HG03045 (cell line): ENCODE measurements at regions not wholly inside any gene's neighbourhood (a gene's known extent, or its start where the extent isn't known, plus 50 kb on each side); places are given as distances from the start of the nearest gene placed in this dataset.

Experiments
- ATAC-seq: cut with Tn5 transposase; IDR thresholded peaks from one replicate; pipeline ENCODE4 v1.9.1; 2021; ENCODE audit warnings: mild to moderate bottlenecking, moderate library complexity; ENCODE audit not compliant: unreplicated experiment

DNA sequence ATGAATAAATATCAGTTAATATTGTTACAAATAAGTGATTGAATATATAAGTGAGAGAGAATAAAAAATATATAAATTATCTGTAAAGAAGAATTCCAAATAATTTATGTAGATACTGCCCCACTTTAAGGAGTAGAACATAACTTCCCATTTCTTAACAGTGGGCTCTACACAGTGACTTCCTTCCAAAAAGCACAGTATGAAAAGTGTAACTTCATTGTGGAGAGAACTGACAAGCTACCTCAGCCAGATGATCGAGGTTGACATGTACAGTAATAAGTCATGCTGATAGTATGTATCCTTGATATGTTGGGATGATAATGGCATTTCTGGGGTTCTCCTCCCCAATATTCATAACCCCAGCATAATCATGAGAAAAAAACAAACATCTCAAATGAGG, 191.9 kb upstream of the FN1 start:
- no peak for ATAC-seq

DNA sequence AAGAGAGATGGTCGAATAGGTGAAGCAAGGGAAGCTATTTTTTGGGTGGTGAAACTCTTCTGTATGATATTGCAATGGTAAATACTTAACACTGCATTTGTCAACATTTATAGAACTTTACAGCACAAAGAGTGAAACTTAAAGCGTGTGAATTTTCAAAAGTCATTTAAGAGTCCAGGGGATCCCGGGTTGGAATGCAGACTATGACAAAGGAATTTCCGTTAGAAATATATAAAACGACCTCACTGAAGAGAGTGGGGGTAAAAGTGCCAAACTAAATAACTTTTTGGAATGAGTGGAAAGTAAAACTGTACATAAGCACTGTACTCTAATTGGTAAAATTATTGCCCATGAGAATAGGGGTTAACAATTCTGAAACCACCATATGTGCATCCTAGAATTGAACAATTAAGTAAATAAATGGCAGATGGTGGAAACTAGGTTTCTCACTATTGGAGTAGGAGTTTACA, 191.0 kb upstream of the FN1 start:
- ATAC-seq = no peak

DNA sequence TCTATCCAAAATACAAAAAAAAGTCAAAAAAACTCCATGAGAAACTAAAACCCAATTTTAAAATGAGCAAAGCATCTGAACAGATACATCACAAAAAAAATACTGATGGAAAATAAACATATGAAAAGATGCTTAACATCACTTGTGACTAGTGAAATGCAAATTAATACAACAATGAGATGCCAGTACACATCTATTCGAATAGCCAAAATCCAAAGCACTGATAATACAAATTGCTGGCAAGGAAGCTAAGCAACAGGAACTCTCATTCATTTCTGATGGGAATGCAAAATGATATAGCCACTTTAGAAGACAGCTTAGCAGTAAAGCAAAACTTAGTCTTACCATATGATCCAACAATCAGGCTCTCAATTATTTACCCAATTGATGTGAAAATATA, 190.2 kb upstream of the FN1 start:
- ATAC-seq = no peak

DNA sequence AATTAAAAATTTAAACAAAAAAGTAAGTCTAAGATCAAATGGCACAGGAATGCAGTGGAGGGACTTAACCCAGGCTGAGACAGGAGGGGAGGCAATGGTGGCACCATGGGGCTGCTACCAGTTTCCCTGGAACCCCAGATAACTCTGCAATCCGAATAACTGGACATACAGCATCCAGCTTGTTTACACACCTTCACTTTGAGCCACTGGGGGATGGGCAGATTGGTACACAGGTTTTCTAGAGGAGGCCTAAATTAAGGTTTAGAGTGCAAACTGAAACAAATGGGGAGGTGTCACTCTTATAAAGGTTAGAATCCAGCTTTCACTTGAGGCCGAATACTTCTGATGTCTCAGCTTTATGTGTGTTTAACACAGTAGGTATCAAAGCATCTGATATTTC, 189.3 kb upstream of the FN1 start:
- no peak for ATAC-seq

DNA sequence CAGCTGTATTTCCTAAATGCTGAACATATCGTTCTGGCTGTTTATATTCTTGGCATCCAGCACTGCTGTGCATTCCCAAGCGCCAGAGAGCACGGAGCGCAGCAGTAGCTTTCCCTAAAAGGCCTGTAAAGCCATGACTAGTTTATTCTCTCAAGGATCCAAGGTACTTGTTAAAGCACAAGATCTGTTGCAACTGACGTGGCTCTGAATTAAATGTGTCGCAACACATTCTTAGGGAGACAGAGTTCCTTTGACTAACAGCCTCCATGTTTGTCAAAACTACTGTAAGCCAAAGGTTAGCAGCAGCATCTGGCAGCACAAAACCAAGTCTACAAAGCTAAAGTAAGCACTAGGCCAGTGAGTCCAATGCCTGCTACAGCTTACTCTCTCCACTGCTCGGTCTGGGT, 188.6 kb upstream of the FN1 start:
- no peak for ATAC-seq

DNA sequence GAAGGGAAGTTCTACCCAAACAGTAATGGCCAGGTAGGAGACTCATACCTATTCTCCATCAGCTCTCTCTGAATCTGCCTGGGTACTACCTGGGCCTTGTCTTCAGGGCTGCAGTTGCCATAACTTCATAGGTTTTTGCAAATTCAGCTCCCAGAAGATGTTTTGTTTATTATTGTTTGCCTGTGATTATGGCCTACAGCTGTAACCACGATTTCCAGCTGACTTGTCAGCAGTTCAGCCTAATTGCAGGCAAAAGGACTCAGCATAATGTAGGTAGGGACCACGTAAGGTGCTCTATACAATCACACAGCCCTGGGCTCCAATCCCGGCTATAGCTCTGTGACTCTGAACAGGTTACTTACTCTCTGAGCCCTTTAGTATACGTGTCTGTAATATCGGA, 187.0 kb upstream of the FN1 start:
- no peak for ATAC-seq

DNA sequence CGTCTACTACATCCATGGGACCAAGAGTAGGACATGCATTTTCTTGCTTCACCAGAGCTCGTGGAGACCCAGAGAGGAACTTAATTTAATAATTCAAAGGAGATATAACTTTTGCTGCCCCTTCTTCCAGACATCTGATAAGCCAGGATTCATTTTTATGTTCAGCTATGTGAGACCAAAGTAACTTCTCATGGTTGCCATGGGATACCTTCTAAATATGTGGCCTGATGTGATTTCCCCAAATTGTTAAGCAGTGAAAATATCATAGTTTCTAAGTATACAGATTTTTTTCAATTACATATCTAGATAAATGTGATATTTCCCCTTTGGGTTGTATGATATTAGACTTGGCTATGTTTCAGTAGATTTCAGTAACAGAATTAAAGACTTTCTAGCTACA, 185.5 kb upstream of the FN1 start:
- no peak for ATAC-seq

DNA sequence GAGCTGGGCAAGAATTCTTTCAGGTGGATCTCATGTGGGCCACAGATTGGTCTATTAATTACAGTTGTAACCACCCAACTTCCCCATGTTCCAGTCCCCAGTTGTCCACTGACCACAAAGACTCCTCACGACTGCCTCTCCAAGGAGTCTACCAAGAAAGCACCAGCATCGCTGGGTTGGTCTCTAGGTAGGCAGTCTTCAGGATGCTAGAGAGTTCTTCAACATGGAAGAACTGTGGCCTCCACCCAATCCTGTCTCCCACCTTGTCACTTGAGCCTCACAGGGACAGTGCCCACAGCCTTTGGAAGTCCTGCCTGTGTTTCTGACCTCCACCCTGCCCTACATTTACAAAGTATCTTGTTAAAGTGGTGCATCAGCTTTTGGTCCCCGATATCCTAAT, 184.7 kb upstream of the FN1 start:
- no peak for ATAC-seq

DNA sequence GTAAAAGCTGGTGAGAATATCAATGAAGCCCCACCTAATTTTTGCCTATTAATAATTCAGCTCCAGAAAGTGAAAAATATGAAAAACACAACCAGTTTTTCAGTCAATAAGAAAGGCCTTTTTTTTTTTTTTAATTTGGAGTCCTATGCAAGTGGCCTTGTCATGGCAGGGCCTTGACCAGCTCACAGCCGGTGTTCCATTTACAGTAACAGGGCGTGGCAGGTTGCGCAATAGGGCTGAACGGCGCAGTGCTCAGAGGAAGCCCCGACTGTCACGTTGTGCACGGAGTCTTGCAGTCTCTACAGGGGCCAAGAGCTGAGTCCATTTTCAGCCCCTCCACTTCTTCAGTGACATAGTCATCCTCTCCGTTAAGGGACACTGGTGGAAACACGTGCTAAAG, 184.1 kb upstream of the FN1 start:
- ATAC-seq = no peak

DNA sequence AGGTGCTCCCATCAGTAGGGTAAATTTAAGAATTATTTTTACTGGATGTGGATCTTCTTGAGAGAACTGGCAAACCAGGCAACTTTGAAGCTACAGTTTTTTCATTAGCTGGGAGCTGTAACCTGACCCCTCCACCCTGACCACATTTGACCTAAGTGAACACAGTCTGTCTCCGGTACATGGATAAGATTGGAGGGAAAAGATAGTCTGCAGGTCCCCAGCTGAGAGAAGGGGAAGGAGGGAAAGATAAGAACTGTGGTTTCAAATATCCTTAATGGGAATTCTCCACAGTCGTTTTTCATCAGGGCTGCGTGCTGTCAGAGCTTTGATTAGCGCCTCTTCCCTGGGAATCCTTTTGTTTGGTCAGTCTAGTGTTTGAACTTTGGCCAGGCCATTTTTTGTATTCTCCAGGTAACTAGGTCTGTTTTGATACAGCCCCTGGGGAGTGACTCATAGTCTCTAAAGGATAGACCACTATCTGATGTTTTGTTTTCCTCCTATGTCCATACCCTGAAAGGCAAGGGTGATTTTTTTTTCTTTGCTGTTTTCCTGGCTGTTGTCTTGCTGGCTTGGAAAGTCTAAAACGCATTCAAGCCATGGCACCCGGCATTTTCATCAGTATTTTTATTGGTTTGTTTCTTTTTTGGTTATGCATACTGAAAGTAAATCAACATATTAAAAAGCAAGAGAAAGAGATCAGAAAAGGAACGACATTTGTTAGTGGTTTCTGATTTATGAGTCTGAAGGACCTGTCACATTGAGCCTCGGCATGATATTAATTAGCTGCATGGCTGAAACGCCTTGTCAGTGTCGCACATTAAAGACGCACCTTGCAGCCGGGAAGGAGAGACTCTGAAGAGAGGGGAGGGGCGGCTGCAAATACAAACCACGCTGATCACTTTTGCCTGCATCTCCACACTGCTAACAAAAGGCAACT, 183.4 kb upstream of the FN1 start:
- no peak for ATAC-seq

DNA sequence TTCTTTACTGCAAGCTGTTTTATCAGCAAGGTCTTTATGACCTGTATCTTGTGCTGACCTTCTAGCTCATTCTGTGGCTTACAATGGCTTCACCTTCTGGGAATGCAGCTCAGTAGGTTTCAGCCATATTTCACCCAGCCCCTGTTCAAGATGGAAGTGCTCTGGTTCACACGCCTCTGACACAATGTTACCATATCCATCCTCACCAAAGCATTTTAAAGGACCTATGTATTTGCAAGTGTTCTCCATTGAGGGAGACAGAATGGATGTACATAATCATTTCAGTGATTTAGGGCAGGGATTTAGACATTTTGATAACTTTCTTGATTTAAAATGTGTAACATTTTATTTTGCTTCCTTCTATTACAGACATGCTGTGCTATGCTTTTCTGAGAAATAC, 182.3 kb upstream of the FN1 start:
- ATAC-seq = no peak

DNA sequence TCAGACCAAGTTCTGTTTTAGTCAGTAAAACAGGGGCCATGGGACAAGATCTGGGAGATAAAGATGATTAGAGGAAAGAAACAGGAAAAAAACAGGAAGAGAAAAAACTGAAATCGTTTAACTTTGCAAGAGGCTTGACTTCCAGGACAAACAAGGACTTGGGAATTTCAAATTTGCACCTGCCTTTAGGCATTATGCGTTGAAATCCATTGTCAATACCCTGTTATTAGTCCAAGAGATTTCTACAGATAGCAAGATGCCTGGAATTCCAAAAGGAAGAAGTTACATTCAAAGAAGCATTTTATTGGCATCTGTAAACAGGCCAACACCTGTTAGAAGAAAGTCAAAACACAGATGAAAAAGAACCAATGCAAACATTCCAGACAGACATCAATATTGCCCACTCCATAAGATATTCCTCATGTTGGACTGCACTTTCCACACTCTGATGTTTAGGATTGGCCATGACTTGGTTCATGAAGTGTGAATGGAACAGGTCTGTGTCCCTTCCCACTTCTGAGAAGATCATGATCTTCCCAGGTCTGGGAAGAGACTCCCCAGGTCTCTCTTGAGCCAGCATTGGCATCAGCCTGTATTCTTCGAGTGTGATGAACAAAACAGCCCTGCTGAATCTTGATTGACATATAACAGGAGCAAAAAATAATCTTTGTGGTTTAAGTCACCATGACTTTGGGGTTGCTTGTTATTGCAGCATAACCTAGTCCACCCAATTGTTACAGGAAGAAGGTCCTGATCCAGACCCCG, 181.4 kb upstream of the FN1 start:
- no peak for ATAC-seq

DNA sequence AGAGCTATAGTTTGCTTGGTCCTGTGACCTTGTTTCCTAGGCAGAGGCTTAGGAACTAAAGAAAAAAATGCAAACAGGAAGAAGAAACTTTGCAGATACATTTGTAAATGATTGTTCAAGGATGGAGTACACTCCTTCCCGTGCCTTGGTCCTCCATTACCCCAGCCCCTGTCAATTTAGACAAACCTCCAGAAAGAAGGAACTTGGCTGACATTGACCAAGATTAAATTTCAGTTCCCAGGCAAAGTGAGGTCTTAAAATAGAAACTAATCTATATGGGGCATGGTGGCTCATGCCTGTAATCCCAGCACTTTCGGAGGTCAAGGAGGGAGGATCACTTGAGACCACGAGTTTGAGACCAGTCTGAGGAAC, 179.9 kb upstream of the FN1 start:
- ATAC-seq = no peak

DNA sequence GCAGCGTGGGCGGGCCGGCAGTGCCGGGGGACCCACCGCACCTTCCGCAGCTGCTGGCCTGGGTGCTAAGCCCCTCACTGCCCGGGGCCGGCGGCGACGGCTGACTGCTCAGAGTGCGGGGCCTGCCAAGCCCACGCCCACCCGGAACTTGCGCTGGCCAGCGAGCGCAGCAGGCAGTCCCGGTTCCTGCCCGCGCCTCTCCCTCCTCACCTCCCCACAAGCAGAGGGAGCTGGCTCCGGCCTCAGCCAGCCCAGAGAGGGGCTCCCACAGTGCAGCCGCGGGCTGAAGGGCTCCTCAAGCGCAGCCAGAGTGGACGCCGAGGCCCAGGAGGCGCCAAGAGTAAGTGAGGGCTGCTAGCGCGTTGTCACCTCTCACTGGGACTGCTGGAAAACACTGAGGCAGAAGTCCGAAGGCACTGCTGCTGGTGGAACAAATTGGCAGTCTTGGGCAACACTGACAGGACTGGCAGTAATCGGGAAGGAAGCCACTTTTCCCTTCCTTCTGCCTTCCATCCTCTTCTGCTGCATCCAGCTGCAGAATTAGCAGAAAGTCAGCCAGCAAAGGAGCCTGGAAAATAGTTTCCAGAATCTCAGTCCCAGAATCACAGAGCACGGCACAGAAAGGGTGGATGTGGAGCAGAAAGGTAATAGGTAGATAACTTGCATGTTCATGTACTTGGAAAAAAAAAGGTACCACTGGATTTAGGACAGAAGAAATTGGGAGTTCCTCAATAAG, 179.4 kb upstream of the FN1 start:
- ATAC-seq = no peak

DNA sequence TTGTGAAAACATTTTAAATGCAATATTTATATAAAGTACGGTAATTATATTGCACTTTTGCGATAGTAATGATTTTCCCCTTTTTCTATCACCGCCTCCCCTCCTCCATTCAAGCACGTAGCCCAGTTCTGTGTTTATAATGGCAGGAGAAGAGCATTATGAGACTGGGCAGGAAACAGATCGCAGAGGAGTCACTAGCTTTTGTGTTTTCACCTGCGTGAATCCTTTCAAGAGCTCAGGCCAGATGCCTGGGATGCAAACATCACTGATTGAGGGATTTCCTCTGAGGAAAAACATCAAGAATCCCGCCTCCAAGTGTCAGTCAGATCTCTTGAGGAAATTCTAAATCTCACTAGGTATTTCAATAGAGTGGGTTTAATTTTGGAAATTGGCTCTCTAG, 178.4 kb upstream of the FN1 start:
- ATAC-seq = no peak

DNA sequence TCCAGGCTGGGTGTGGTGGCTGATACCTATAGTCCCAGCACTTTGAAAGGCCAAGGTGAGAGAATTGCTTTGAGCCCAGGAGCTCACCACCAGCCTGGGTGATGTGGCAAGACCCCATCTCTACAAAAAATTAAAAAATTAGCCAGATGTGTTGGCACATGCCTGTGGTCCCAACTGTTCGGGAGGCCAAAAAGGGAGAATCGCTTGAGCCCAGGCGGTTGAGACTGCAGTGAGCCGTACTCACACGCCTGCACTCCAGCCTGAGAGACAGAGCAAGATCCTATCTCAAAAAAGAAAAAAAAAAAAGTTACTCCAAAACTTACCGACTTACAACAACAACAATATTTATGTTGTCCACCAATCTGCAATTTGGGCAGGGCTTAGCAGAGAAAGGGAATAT, 178.0 kb upstream of the FN1 start:
- no peak for ATAC-seq

DNA sequence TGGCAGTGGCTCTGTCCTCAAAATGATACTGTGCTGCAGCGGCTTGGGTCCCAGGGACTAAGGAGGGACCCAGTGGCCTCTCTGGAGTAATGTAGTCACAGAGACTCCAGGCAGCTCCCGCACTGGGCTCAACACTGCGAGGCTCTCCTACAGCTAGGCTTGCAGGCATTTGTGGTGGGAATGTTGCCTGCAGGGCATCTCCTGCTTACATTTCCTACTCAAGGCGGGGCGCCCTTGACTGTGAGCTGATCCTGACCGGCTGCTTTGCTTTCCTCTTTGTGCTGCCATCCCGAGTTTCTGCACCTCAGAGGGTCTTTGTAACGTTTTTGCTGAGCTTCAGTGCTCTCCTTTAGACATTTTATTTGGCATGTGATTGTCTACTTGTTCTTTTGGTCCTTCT, 177.4 kb upstream of the FN1 start:
- ATAC-seq = no peak

DNA sequence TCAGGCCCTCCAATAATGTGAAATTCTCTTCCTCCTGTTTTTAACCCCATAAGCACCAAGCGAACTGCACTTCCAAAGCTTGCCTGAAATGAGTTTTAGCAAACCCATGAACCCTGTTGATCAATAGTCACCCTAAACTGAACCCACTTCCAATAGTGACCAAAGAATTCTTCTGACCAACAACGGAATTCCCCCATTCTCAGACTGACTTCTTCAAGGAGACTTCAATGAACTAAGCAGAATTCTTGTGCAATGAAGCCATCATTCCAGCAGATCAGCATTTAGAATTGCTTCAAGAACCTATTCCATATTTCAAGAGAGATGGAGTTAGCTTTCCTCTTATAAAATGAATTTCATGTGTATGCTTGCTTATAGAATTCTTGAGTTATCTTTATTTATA, 176.9 kb upstream of the FN1 start:
- no peak for ATAC-seq

DNA sequence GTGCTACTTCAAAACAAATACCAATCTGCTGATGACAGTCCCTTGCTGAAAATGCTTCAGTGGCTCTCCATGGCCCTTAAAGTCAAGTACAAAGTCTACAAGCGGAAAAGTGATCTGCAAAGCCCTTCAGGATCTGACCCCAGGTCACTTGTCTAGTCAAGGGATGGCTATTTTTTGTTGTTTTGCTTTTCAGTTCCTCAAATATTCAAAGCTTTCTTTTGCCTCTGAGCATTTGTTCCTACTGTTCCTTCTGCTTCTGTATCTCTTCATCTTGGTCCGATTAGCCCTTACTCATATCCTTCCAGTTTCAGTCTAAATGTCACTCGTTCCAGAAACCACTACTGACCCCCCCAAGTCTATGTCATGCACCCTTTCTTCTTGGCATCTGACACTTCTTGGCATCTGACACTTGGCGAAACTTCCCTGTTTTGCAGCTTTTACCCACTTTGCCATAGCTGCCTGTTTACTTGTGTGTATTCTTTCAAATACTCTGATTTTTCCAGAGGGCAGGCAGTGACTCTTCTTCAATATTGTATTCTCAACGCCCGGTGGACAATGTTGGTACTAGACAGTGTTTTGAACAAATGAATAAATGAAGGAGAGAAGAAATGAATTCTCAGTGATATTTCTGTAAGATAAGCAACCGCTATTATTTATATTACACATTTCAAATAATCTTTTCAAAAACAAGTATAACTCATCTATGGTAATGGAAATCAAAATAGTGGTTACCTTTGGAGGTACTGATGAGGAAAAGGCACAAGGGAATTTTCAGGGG, 175.9 kb upstream of the FN1 start:
- no peak for ATAC-seq

DNA sequence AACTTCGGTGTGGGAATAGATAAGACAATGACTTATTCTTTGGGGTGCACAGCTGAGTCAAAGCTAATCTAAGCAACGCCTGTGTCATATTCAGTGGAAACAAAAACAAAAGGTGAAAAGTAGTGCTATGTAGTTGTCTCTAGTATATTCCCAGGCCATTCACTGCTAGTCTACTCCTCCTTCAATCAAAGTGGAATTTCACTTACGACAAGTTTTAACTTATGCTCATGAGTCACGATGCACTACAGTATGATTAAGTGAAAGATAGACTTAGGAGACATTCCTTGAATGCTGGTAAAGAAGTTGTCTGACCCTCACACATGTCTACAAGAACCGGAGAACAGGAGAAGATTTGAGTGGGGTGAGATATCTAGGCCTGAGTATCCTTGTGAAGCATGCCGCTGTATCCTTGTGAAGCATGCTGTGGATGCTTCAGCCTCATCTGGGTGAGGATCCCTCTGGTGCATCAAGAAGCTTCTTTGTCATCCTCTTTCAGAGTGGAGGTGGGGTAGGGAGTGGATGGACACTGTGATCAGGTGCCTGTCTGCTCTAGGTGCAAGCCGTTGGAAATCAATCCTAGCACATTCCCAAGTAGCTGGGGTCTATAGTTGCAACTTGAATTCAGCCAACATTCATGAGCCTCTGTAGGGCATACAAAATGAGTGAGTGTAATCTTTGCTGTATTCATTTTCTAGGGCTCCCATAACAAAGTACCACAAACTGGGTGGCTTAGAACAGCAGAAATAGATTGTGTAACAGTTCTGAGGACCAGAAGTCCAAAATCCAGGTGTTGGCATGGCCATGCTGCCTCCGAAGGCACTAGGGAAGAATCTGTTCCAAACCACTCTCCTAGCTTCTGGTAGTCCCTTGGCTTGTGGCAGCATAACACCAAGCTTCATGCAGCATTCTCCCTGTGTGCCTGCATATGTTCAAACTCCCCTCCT, 173.5 kb upstream of the FN1 start:
- ATAC-seq = no peak
